GM23338 (cell line): ENCODE measurements at regions not wholly inside any gene's neighbourhood (a gene's known extent, or its start where the extent isn't known, plus 50 kb on each side); places are given as distances from the start of the nearest gene placed in this dataset.

Source experiments
- CREB1 ChIP-seq: fragments of 250-450 bp; sonication (Bioruptor Pico); IDR thresholded peaks from 2 replicates; pipeline ENCODE4 v1.5.0; 2020; ENCODE audit warnings: low read depth, mild to moderate bottlenecking, moderate library complexity
- CTCF ChIP-seq, 2 experiments: fragments of 200-600 bp in 1 of 2; sonication (generic) in 1 of 2; conservative IDR thresholded peaks; 2 replicates each; pipeline versions ENCODE4 v1.5.1 to v1.6.1; 2016 to 2017; ENCODE audit warnings: antibody characterized with exemption in 2 of 2, low read depth in 2 of 2, mild to moderate bottlenecking in 2 of 2, moderate library complexity in 1 of 2
- ETS1 ChIP-seq: IDR thresholded peaks from 2 replicates; pipeline ENCODE4 v1.6.1; 2016; ENCODE audit warnings: antibody characterized with exemption
- EZH2 ChIP-seq: fragments of 200-600 bp; sonication (generic); IDR thresholded peaks from one replicate; pipeline ENCODE4 v1.8.0; 2017; ENCODE audit warnings: antibody characterized with exemption, mild to moderate bottlenecking, low read depth; ENCODE audit not compliant: unreplicated experiment
- EZH2phosphoT487 ChIP-seq: fragments of 200-600 bp; sonication (generic); IDR thresholded peaks from one replicate; pipeline ENCODE4 v1.8.1; 2018; ENCODE audit warnings: antibody characterized with exemption; ENCODE audit not compliant: unreplicated experiment
- JUNB ChIP-seq: IDR thresholded peaks from one replicate; pipeline ENCODE4 v1.6.1; 2016; ENCODE audit warnings: antibody characterized with exemption; ENCODE audit not compliant: unreplicated experiment
- POLR2AphosphoS5 ChIP-seq: IDR thresholded peaks from 2 replicates; pipeline ENCODE4 v1.6.1; 2016; ENCODE audit warnings: antibody characterized with exemption, low read depth
- REST ChIP-seq: IDR thresholded peaks from one replicate; pipeline ENCODE4 v1.6.1; 2018; ENCODE audit warnings: antibody characterized with exemption; ENCODE audit not compliant: unreplicated experiment
- ZNF114 ChIP-seq: fragments of 250-450 bp; sonication (Bioruptor Pico); IDR thresholded peaks from 2 replicates; pipeline ENCODE4 v1.5.0; 2020; ENCODE audit warnings: mild to moderate bottlenecking, moderate library complexity
- ZNF331 ChIP-seq: fragments of 250-450 bp; sonication (Bioruptor Pico); IDR thresholded peaks from 2 replicates; pipeline ENCODE4 v1.5.0; 2020; ENCODE audit warnings: low read depth, mild to moderate bottlenecking, moderate library complexity

GRCh38 chr9:23552876-23553601, 273.0 kb downstream of the ELAVL2 start:
- TF ChIP-seq POLR2AphosphoS5 = no peak
- no peak for TF ChIP-seq CTCF (conservative IDR thresholded peaks at IDR 0.05; ENCODE audit: low read depth in 2 of 2)
- TF ChIP-seq EZH2phosphoT487 = no peak
- no peak for TF ChIP-seq CREB1 (CRISPR knock-in tag)
- TF ChIP-seq EZH2 = no peak
- no peak for TF ChIP-seq REST
- no peak for TF ChIP-seq ETS1
- TF ChIP-seq ZNF331 (CRISPR knock-in tag) = no peak
- TF ChIP-seq JUNB = no peak
- no peak for TF ChIP-seq ZNF114 (CRISPR knock-in tag)
